Dendritic cell treated with granulocyte-macrophage colony-stimulating factor and Interleukin-4, amounts not matched to agents 40 ng/mL and 50 ng/mL, for 4 days (primary cell): ENCODE measurements at regions not wholly inside any gene's neighbourhood (a gene's known extent, or its start where the extent isn't known, plus 50 kb on each side); places are given as distances from the start of the nearest gene placed in this dataset.
"Not testable (repeated sequence)": the region's sequence is repeated elsewhere in the genome, so short reads cannot be mapped to it uniquely, and the experiment has no call there.

ENCODE experiments used
- H3K27ac Mint-ChIP-seq: one replicate; pipeline ENCODE4 v1.8.0; 2022; ENCODE audit warnings: mild to moderate bottlenecking, mixed read lengths
- H3K27me3 Mint-ChIP-seq: one replicate; pipeline ENCODE4 v1.8.0; 2022; ENCODE audit warnings: mild to moderate bottlenecking, mixed read lengths
- H3K36me3 Mint-ChIP-seq: one replicate; pipeline ENCODE4 v1.8.0; 2022; ENCODE audit warnings: low read depth, mixed read lengths
- H3K4me1 Mint-ChIP-seq: one replicate; pipeline ENCODE4 v1.8.0; 2022; ENCODE audit warnings: low read depth, mixed read lengths
- H3K4me3 Mint-ChIP-seq: one replicate; pipeline ENCODE4 v1.8.0; 2022; ENCODE audit warnings: mild to moderate bottlenecking, moderate library complexity, mixed read lengths
- H3K9me3 Mint-ChIP-seq: one replicate; pipeline ENCODE4 v1.8.0; 2022; ENCODE audit warnings: mixed read lengths
- intact Hi-C: fragments of 100-400 bp; cut with micrococcal nuclease; formaldehyde crosslinking; loops from one replicate; pipeline ENCODE4 v1.15.0; 2022

DNA sequence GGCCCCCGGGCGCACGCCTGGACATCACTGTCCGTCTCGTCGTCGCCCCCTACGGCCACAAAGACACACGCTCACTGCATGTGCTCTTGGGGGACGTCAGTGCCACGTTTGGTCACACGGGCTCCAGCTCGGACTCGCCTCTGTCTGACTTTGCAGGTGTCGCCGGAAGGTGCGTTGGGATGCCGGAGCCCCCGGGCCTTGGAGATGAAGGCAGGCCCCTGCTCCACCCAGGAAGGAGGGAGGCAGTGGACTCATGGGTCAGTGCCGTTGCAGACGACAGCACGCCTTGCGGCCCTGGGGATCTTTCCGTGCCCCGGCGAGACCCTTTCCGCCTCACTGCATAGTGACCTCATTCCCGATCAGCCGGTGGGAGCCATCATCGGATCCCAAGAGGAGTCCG is 1414.8 kb upstream of the PCDH10 start:
- H3K9me3 Mint-ChIP-seq: peaks cover 23% of the 10 kb centered on the region
- intact Hi-C loops, H3K27ac Mint-ChIP-seq, H3K4me3 Mint-ChIP-seq, H3K4me1 Mint-ChIP-seq, H3K36me3 Mint-ChIP-seq, H3K27me3 Mint-ChIP-seq: not testable (repeated sequence)

DNA sequence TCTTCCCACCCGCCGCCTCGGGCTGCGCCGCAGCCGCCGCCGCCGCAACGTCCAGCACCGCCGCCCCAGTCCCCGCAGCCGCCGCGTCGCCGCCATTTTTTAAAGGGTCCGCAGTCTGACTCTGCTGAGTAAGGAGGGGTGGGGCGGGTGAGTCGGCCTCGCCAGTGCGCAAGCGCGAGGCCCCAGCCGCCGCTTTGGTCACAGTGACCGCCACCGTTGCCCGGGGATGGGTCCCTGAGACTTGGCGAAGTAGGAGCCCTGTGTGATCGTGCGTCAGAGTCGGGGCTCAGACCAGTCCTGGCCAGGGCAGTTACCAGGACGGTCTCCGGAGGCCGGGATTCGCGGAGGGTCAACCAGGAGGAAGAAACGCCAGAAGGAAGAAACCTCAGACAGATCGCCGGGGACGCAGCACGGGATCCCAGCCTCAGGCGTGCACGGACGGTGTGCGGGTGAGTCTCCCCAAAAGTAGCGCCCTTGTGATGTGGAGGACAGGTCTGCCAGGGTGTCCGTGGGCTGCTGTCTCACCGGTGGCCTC is 1414.2 kb upstream of the PCDH10 start:
- H3K36me3 Mint-ChIP-seq, H3K4me1 Mint-ChIP-seq, H3K4me3 Mint-ChIP-seq, H3K27me3 Mint-ChIP-seq, intact Hi-C loops, H3K27ac Mint-ChIP-seq: not testable (repeated sequence)
- H3K9me3 Mint-ChIP-seq: peaks cover 17% of the 10 kb centered on the region

DNA sequence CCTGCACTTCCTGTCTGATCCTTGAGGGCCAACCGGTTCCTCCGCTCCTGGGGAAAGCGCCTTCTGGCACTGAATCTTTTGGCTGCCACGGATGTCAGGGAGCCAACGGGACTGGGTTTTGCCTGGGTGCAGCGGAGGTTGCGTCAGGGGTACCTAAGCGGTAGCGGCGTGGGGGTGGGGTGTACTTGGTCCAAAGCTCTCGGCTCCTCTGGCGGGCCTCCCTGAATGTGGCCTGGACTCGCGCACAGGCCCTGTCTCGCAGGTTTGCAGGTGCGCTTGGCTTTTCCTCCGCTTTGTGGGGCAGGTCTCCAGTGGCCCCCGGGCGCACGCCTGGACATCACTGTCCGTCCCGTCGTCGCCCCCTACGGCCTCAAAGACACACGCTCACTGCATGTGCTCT is 1410.1 kb upstream of the PCDH10 start:
- peaks cover 12% of the 10 kb centered on the region for H3K9me3 Mint-ChIP-seq
- H3K4me3 Mint-ChIP-seq, H3K27me3 Mint-ChIP-seq, H3K4me1 Mint-ChIP-seq, intact Hi-C loops, H3K27ac Mint-ChIP-seq, H3K36me3 Mint-ChIP-seq: not testable (repeated sequence)

DNA sequence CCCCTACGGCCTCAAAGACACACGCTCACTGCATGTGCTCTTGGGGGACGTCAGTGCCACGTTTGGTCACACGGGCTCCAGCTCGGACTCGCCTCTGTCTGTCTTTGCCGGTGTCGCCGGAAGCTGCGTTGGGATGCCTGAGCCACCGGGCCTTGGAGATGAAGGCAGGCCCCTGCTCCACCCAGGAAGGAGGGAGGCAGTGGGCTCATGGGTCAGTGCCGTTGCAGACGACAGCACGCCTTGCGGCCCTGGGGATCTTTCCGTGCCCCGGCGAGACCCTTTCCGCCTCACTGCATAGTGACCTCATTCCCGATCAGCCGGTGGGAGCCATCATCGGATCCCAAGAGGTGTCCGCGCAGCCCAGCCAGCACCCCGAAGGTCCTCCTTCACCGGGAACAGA is 1407.3 kb upstream of the PCDH10 start:
- intact Hi-C loops: not testable (repeated sequence)

DNA sequence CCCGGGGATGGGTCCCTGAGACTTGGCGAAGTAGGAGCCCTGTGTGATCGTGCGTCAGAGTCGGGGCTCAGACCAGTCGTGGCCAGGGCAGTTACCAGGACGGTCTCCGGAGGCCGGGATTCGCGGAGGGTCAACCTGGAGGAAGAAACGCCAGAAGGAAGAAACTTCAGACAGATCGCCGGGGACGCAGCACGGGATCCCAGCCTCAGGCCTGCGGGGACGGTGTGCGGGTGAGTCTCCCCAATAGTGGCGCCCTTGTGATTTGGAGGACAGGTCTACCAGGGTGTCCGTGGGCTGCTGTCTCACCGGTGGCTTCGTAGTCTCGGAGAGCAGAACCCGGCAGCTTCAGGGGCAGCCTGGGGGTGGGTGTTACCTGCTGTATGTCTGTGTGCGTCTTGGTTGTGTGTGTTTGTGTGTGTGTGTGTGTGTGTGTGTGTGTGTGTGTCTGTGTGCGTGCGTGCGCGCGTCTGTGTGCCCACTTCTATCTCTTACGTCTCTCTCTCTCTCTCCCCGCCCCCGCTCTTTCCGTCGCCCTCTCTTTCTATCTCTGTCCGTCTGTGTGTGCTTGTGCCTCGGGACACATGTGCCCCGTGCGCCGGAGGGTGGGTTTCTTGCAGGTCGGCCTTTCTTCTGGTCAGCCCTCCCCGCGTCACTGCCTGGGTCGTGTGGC is 1406.4 kb upstream of the PCDH10 start:
- peaks cover 12% of the 10 kb centered on the region for H3K9me3 Mint-ChIP-seq
- H3K27ac Mint-ChIP-seq, H3K36me3 Mint-ChIP-seq, H3K4me1 Mint-ChIP-seq, intact Hi-C loops, H3K27me3 Mint-ChIP-seq, H3K4me3 Mint-ChIP-seq: not testable (repeated sequence)

More for the DNA sequence above, 1407.3 kb upstream of the PCDH10 start:
- H3K9me3 Mint-ChIP-seq: peaks cover 12% of the 10 kb centered on the region
- H3K4me1 Mint-ChIP-seq, H3K27ac Mint-ChIP-seq, H3K36me3 Mint-ChIP-seq, H3K27me3 Mint-ChIP-seq, H3K4me3 Mint-ChIP-seq: not testable (repeated sequence)

DNA sequence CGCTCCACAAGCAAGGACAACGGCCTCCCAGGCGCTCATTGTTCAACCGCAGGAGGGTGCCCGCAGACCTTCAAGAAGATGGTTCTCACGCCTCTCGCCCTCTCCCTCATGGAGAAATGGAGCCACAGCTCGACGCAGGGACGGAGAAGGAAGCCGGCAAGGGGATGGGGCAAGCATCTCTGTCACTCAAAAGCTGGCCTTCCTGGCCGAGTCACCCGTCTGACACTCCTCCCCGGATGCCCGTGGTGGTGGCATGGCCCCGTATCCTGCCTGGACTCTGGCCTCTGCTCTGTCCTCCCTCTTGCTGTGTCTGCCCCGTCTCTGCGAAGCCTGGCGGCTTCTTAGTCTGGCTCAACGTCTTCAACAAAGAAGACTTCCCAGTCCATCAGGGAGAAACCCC is 1405.7 kb upstream of the PCDH10 start:
- H3K27me3 Mint-ChIP-seq, H3K36me3 Mint-ChIP-seq, H3K4me1 Mint-ChIP-seq, H3K4me3 Mint-ChIP-seq, H3K27ac Mint-ChIP-seq, intact Hi-C loops: not testable (repeated sequence)
- peaks cover 12% of the 10 kb centered on the region for H3K9me3 Mint-ChIP-seq

DNA sequence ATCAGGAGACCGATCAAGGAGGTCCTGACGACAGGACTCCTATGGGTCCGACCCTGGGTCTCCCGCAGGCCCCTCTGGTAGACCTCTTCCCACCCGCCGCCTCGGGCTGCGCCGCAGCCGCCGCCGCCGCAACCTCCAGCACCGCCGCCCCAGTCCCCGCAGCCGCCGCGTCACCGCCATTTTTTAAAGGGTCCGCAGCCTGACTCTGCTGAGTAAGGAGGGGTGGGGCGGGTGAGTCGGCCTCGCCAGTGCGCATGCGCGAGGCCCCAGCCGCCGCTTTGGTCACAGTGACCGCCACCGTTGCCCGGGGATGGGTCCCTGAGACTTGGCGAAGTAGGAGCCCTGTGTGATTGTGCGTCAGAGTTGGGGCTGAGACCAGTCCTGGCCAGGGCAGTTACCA is 1401.9 kb upstream of the PCDH10 start:
- H3K4me3 Mint-ChIP-seq, intact Hi-C loops, H3K27ac Mint-ChIP-seq, H3K36me3 Mint-ChIP-seq, H3K4me1 Mint-ChIP-seq, H3K27me3 Mint-ChIP-seq: not testable (repeated sequence)
- peaks cover 19% of the 10 kb centered on the region for H3K9me3 Mint-ChIP-seq

DNA sequence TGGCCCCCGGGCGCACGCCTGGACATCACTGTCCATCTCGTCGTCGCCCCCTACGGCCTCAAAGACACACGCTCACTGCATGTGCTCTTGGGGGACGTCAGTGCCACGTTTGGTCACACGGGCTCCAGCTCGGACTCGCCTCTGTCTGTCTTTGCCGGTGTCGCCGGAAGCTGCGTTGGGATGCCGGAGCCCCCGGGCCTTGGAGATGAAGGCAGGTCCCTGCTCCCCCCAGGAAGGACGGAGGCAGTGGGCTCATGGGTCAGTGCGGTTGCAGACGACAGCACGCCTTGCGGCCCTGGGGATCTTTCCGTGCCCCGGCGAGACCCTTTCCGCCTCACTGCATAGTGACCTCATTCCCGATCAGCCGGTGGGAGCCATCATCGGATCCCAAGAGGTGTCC is 1399.9 kb upstream of the PCDH10 start:
- H3K4me1 Mint-ChIP-seq, H3K27ac Mint-ChIP-seq: not testable (repeated sequence)

DNA sequence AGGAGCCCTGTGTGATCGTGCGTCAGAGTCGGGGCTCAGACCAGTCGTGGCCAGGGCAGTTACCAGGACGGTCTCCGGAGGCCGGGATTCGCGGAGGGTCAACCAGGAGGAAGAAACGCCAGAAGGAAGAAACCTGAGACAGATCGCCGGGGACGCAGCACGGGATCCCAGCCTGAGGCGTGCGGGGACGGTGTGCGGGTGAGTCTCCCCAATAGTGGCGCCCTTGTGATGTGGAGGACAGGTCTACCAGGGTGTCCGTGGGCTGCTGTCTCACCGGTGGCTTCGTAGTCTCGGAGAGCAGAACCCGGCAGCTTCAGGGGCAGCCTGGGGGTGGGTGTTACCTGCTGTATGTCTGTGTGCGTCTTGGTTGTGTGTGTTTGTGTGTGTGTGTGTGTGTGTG is 1399.1 kb upstream of the PCDH10 start:
- H3K27me3 Mint-ChIP-seq, intact Hi-C loops, H3K27ac Mint-ChIP-seq, H3K36me3 Mint-ChIP-seq, H3K9me3 Mint-ChIP-seq, H3K4me1 Mint-ChIP-seq, H3K4me3 Mint-ChIP-seq: not testable (repeated sequence)

More for the DNA sequence above, 1399.9 kb upstream of the PCDH10 start:
- H3K4me3 Mint-ChIP-seq, intact Hi-C loops, H3K36me3 Mint-ChIP-seq, H3K27me3 Mint-ChIP-seq, H3K9me3 Mint-ChIP-seq: not testable (repeated sequence)

DNA sequence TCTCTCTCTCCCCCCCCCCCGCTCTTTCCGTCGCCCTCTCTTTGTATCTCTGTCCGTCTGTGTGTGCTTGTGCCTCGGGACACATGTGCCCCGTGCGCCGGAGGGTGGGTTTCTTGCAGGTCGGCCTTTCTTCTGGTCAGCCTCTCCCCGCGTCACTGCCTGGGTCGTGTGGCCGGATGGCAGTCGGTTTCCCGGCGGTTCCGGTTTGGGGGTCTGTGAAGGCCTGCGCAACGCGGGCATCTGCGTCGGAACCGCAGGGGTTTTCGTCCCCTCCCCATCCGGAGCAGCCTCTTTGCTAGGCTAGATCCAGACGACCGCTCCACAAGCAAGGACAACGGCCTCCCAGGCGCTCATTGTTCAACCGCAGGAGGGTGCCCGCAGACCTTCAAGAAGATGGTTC is 1398.6 kb upstream of the PCDH10 start:
- H3K9me3 Mint-ChIP-seq, H3K4me3 Mint-ChIP-seq, H3K27me3 Mint-ChIP-seq, intact Hi-C loops, H3K36me3 Mint-ChIP-seq, H3K27ac Mint-ChIP-seq, H3K4me1 Mint-ChIP-seq: not testable (repeated sequence)

DNA sequence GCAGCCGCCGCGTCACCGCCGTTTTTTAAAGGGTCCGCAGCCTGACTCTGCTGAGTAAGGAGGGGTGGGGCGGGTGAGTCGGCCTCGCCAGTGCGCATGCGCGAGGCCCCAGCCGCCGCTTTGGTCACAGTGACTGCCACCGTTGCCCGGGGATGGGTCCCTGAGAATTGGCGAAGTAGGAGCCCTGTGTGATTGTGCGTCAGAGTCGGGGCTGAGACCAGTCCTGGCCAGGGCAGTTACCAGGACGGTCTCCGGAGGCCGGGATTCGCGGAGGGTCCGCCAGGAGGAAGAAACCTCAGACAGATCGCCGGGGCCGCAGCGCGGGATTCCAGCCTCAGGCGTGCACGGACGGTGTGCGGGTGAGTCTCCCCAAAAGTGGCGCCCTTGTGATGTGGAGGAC is 1386.9 kb upstream of the PCDH10 start:
- H3K36me3 Mint-ChIP-seq, H3K27ac Mint-ChIP-seq, H3K4me1 Mint-ChIP-seq, H3K4me3 Mint-ChIP-seq, H3K27me3 Mint-ChIP-seq, intact Hi-C loops: not testable (repeated sequence)
- H3K9me3 Mint-ChIP-seq: peaks cover 32% of the 10 kb centered on the region

DNA sequence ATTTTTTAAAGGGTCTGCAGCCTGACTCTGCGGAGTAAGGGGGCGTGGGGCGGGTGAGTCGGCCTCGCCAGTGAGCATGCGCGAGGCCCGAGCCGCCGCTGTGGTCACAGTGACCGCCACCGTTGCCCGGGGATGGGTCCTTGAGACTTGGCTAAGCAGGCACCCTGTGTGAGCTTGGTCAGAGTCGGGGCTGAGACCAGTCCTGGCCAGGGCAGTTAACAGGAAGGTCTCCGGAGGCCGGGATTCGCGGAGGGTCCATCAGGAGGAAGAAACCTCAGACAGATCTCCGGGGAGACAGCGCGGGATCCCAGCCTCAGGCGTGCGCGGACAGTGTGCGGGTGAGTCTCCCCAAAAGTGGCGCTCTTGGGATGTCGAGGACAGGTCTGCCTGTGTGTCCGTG is 1384.4 kb upstream of the PCDH10 start:
- no peak overlapping the region for H3K4me3 Mint-ChIP-seq
- intact Hi-C loops: no loop called here
- no peaks in the 10 kb centered on the region for H3K36me3 Mint-ChIP-seq
- peaks cover 32% of the 10 kb centered on the region for H3K9me3 Mint-ChIP-seq
- H3K4me1 Mint-ChIP-seq: no peaks in the 10 kb centered on the region
- no peaks in the 10 kb centered on the region for H3K27me3 Mint-ChIP-seq
- H3K27ac Mint-ChIP-seq: no peak overlapping the region

DNA sequence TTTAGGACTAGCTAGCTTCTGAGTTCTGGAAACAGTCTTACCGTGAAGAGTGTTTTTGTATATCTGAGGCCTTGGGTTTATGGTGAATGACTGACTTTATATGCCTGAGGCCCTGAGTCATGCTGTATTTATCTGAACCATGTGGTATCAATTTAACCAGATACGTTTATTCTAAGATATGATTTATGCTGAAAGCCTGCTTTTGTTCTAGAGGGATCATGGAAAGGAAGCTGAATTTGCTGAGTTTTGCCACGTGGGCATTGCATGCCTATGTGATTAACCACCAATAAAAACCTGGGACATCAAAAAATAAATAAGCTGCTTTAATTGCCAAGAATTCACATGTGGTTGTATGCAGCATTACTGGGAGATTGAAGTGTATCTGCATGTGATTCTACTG is 1374.7 kb upstream of the PCDH10 start:
- H3K9me3 Mint-ChIP-seq, intact Hi-C loops, H3K27me3 Mint-ChIP-seq, H3K36me3 Mint-ChIP-seq, H3K4me1 Mint-ChIP-seq, H3K27ac Mint-ChIP-seq, H3K4me3 Mint-ChIP-seq: not testable (repeated sequence)

DNA sequence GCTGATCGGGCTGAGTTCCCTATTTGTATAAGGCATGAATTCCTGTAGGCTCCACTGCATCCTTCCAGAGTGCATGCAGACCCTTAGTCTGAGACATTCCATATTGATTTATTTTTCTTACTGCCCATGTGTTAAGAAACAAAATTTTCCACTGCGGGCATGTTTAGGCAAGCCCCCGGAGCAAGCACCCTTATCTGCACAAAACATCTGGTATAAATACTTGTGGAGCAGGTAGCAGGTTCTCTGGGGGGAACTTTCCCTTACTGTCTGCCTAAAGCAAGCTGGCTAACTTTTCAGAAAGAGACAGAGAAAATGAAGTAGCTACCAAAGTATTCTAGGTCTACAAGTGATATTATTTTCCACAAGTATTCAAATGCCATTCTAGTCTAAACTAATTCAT is 1338.5 kb upstream of the PCDH10 start:
- H3K4me1 Mint-ChIP-seq, H3K27ac Mint-ChIP-seq, intact Hi-C loops, H3K27me3 Mint-ChIP-seq, H3K9me3 Mint-ChIP-seq, H3K4me3 Mint-ChIP-seq, H3K36me3 Mint-ChIP-seq: not testable (repeated sequence)
